ENCODE measurements at regions not wholly inside any gene's neighbourhood (a gene's known extent, or its start where the extent isn't known, plus 50 kb on each side); places are given as distances from the start of the nearest gene placed in this dataset.
A peak's percentile ranks its signal among the peaks of the same experiment; 100 is the strongest.

GRCh38 chr6:22442826-22443225, 126.5 kb upstream of the HDGFL1 start:
- peak overlapping the region; percentile 81 for H2AFZ ChIP-seq (ENCODE audit: low read length)
- no peak for DNase-seq (ENCODE audit: insufficient read length, low spot score, missing footprints)
- no peak for TF ChIP-seq CTCF (IDR thresholded peaks at IDR 0.05; ENCODE audit: extremely low read depth, low read depth, low read length)

GRCh38 chr6:22444330-22444729, 125.0 kb upstream of the HDGFL1 start:
- no peak overlapping the region for H3K4me2 ChIP-seq (ENCODE audit: insufficient read depth, low read length)
- no peak overlapping the region for H3K27ac ChIP-seq (ENCODE audit: low read depth, low read length)
- no peak for DNase-seq (ENCODE audit: insufficient read length, low spot score, missing footprints)

More at GRCh38 chr6:22442826-22443225, 126.5 kb upstream of the HDGFL1 start:
- Histone ChIP-seq H3K4me2 (ENCODE audit: insufficient read depth, low read length) (no peak overlapping the region), H3K9me3 (ENCODE audit: low read depth, low read length) (no peaks in the 10 kb centered on the region), H3K79me2 (ENCODE audit: insufficient read depth, low read length) (no peaks in the 10 kb centered on the region), H3K27ac (ENCODE audit: low read depth, low read length) (no peak overlapping the region), H3K36me3 (ENCODE audit: insufficient read depth, low read length) (no peaks in the 10 kb centered on the region), H4K20me1 (ENCODE audit: insufficient read depth, low read length) (no peaks in the 10 kb centered on the region), H3K27me3 (ENCODE audit: insufficient read depth, low read length) (no peaks in the 10 kb centered on the region), H3K4me1 (ENCODE audit: insufficient read depth, low read length) (no peaks in the 10 kb centered on the region), H3K4me3 (ENCODE audit: insufficient read depth, low read length) (no peak overlapping the region)

GRCh38 chr6:22445946-22446345, 123.4 kb upstream of the HDGFL1 start:
- H3K79me2 ChIP-seq (ENCODE audit: insufficient read depth, low read length): no peaks in the 10 kb centered on the region
- H3K9me3 ChIP-seq (ENCODE audit: low read depth, low read length): no peaks in the 10 kb centered on the region
- no peak overlapping the region for H2AFZ ChIP-seq (ENCODE audit: low read length)
- H3K4me2 ChIP-seq (ENCODE audit: insufficient read depth, low read length): no peak overlapping the region
- no peak for DNase-seq (ENCODE audit: insufficient read length, low spot score, missing footprints)
- H3K27ac ChIP-seq (ENCODE audit: low read depth, low read length): no peak overlapping the region
- no peaks in the 10 kb centered on the region for H4K20me1 ChIP-seq (ENCODE audit: insufficient read depth, low read length)
- no peak for TF ChIP-seq CTCF (IDR thresholded peaks at IDR 0.05; ENCODE audit: extremely low read depth, low read depth, low read length)
- H3K4me3 ChIP-seq (ENCODE audit: insufficient read depth, low read length): no peak overlapping the region
- peaks cover 9% of the 10 kb centered on the region for H3K4me1 ChIP-seq (ENCODE audit: insufficient read depth, low read length)
- no peaks in the 10 kb centered on the region for H3K36me3 ChIP-seq (ENCODE audit: insufficient read depth, low read length)
- H3K27me3 ChIP-seq (ENCODE audit: insufficient read depth, low read length): no peaks in the 10 kb centered on the region

More at GRCh38 chr6:22444330-22444729, 125.0 kb upstream of the HDGFL1 start:
- TF ChIP-seq CTCF (IDR thresholded peaks at IDR 0.05; ENCODE audit: extremely low read depth, low read depth, low read length): no peak
- Histone ChIP-seq H4K20me1 (ENCODE audit: insufficient read depth, low read length) (no peaks in the 10 kb centered on the region), H2AFZ (ENCODE audit: low read length) (peak overlapping the region; percentile 68), H3K4me1 (ENCODE audit: insufficient read depth, low read length) (peaks cover 9% of the 10 kb centered on the region), H3K27me3 (ENCODE audit: insufficient read depth, low read length) (no peaks in the 10 kb centered on the region), H3K79me2 (ENCODE audit: insufficient read depth, low read length) (no peaks in the 10 kb centered on the region), H3K9me3 (ENCODE audit: low read depth, low read length) (no peaks in the 10 kb centered on the region), H3K4me3 (ENCODE audit: insufficient read depth, low read length) (no peak overlapping the region), H3K36me3 (ENCODE audit: insufficient read depth, low read length) (no peaks in the 10 kb centered on the region)

DNA sequence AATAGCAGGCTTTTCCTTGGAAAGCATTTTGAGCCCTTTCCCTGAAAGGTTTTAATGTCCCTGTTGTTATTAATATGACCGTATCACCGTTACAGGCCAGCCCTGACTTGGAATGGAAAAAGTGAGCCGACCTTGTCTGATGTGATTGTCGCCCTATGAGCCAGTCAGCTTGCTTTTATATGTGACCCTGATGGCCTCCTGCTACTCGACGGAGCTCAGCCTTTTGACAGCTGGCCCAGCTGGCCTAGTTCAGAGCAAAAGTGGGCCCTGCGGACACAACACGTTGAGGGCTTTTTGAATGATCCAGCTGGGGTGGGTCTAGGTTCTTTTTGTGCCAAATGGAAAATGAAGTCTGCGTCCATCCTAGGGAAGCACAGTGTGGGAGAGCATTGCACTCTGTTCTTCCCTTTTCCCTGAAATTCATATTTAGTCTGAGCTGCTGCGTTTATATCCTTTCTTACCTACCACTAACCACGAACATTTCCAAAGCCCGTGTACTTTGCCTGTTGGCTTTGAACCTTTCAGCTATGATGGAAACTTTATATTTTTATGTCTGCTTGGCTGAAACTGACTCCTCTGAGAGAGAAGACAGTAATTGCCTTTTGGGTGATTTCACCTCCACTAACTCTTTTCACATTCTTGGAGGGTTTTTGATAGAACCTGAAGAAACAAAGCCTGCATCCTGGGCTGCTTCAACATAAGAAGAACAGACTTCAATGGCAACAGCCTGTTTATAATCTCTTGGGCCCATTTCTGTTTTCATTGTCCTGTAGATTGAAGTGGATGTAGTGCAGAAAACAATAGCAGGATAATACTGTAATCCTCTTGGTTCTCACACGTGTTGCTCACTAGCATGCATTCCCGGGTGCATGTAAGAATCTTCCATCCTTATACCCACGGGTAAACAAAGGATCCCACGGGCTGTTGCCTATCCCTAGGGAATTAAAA, 121.8 kb upstream of the HDGFL1 start:
- no peaks in the 10 kb centered on the region for H4K20me1 ChIP-seq (ENCODE audit: insufficient read depth, low read length)
- no peaks in the 10 kb centered on the region for H3K27me3 ChIP-seq (ENCODE audit: insufficient read depth, low read length)
- no peak overlapping the region for H3K4me2 ChIP-seq (ENCODE audit: insufficient read depth, low read length)
- DNase-seq (ENCODE audit: insufficient read length, low spot score, missing footprints): no peak
- no peak for TF ChIP-seq CTCF (IDR thresholded peaks at IDR 0.05; ENCODE audit: extremely low read depth, low read depth, low read length)
- H3K4me1 ChIP-seq (ENCODE audit: insufficient read depth, low read length): peaks cover 9% of the 10 kb centered on the region
- no peaks in the 10 kb centered on the region for H3K36me3 ChIP-seq (ENCODE audit: insufficient read depth, low read length)
- H3K4me3 ChIP-seq (ENCODE audit: insufficient read depth, low read length): no peak overlapping the region
- H3K27ac ChIP-seq (ENCODE audit: low read depth, low read length): no peak overlapping the region
- H3K9me3 ChIP-seq (ENCODE audit: low read depth, low read length): no peaks in the 10 kb centered on the region
- peak overlapping the region; percentile 48 for H2AFZ ChIP-seq (ENCODE audit: low read length)
- no peaks in the 10 kb centered on the region for H3K79me2 ChIP-seq (ENCODE audit: insufficient read depth, low read length)

Measured in osteoblast (primary cell).